GM12878 (cell line): ENCODE measurements at regions not wholly inside any gene's neighbourhood (a gene's known extent, or its start where the extent isn't known, plus 50 kb on each side); places are given as distances from the start of the nearest gene placed in this dataset.

Experiments
- ATAC-seq: fragments of 200-7000 bp; cut with Tn5 transposase; 3 replicates; pipeline ENCODE4 v1.9.1; 2020; ENCODE audit warnings: mild to moderate bottlenecking, moderate library complexity
- BruUV-seq: library from RNA; stranded (reverse); fragments of 400-500 nt; replicated peaks from 2 replicates; lab custom pipeline; 2021; lab: Mats Ljungman, UMichigan
- CTCF ChIA-PET: fragments of 300-600 bp; sonication (Branson Sonifier 250); formaldehyde crosslinking; extraction: SDS; loops from one replicate; lab custom pipeline; 2021; ENCODE audit warnings: inconsistent platforms; lab: Yijun Ruan, JAX
- POLR2A ChIA-PET: fragments of 350-600 bp; formaldehyde crosslinking; extraction: SDS; loops from one replicate; lab custom pipeline; 2021; ENCODE audit warnings: inconsistent platforms; lab: Charles Lee
- RAD21 ChIA-PET: fragments of 300-600 bp; sonication (Branson Sonifier 250); formaldehyde crosslinking; loops from one replicate; lab custom pipeline; 2023; ENCODE audit warnings: antibody characterized with exemption; ENCODE audit not compliant: unreplicated experiment; lab: Charles Lee
- SMC1A ChIA-PET: fragments of 300-600 bp; sonication (Branson Sonifier 250); formaldehyde crosslinking; loops from one replicate; lab custom pipeline; 2023; ENCODE audit not compliant: unreplicated experiment, uncharacterized antibody; lab: Charles Lee
- DNase-seq: peaks from one replicate; pipeline ENCODE4 v3.0.0-alpha.2; 2011; ENCODE audit warnings: low read depth, low spot score
- FAIRE-seq: peaks from 3 replicates; lab custom pipeline; 2011; peaks lifted over from hg19 to GRCh38; lab: Jason Lieb, UNC
- H2AFZ ChIP-seq: 2 replicates; pipeline ENCODE4 v1.6.0; 2011; ENCODE audit warnings: low read depth, low read length, control low read depth; ENCODE audit not compliant: control insufficient read depth
- H3K27ac ChIP-seq: 2 replicates; pipeline ENCODE4 v1.5.1; 2011; ENCODE audit warnings: control low read depth; ENCODE audit not compliant: control insufficient read depth, insufficient read depth
- H3K27me3 ChIP-seq, 2 experiments: replicated peaks in 1 of 2; 2 replicates each; pipeline versions ENCODE4 v1.6.0 to v1.6.1; 2011; ENCODE audit warnings: low read length in 1 of 2; ENCODE audit not compliant: control insufficient read depth in 2 of 2, insufficient read depth in 2 of 2
- H3K36me3 ChIP-seq, 2 experiments: 2 replicates each; pipeline ENCODE4 v1.5.1; 2011; ENCODE audit warnings: low read length in 1 of 2; ENCODE audit not compliant: control insufficient read depth in 2 of 2, insufficient read depth in 2 of 2
- H3K4me1 ChIP-seq: 2 replicates; pipeline ENCODE4 v1.6.1; 2011; ENCODE audit warnings: mild to moderate bottlenecking, low read length, moderate library complexity, mixed read lengths; ENCODE audit not compliant: control insufficient read depth, insufficient read depth
- H3K4me2 ChIP-seq: 2 replicates; pipeline ENCODE4 v1.6.0; 2011; ENCODE audit warnings: control low read depth; ENCODE audit not compliant: control insufficient read depth, insufficient read depth
- H3K4me3 ChIP-seq: fragments of 200-600 bp; sonication (generic); 2 replicates; pipeline ENCODE4 v1.5.1; 2016
- H3K79me2 ChIP-seq: 2 replicates; pipeline ENCODE4 v1.6.0; 2011; ENCODE audit warnings: low read length; ENCODE audit not compliant: control insufficient read depth, insufficient read depth
- H3K9ac ChIP-seq: 2 replicates; pipeline ENCODE4 v1.8.0; 2011; ENCODE audit warnings: low read length, control low read depth, mixed read lengths; ENCODE audit not compliant: control insufficient read depth, insufficient read depth
- H3K9me3 ChIP-seq: replicated peaks from 3 replicates; pipeline ENCODE4 v1.5.1; 2011; ENCODE audit warnings: mild to moderate bottlenecking, low read length; ENCODE audit not compliant: control insufficient read depth, insufficient read depth
- H4K20me1 ChIP-seq: 2 replicates; pipeline ENCODE4 v1.6.0; 2011; ENCODE audit not compliant: control insufficient read depth, insufficient read depth
- ETV6 ChIP-seq, 2 experiments: fragments of 450-650 bp in 1 of 2; IDR thresholded peaks in 1 of 2; conservative IDR thresholded peaks in 1 of 2; 2 replicates each; pipeline ENCODE4 v1.6.1; 2014; ENCODE audit warnings: antibody characterized with exemption in 1 of 2, borderline replicate concordance in 1 of 2, low read depth in 1 of 2, mild to moderate bottlenecking in 1 of 2, moderate library complexity in 1 of 2
- KAT2A ChIP-seq: conservative IDR thresholded peaks from 2 replicates; pipeline ENCODE4 v1.6.1; 2011; ENCODE audit warnings: low read depth, low read length; ENCODE audit not compliant: control insufficient read depth
- RCOR1 ChIP-seq: conservative IDR thresholded peaks from 2 replicates; pipeline ENCODE4 v1.6.1; 2012; ENCODE audit warnings: low read depth, low read length, improper control_type of control experiment
- SIN3A ChIP-seq: IDR thresholded peaks from 2 replicates; pipeline ENCODE4 v1.6.1; 2012; ENCODE audit warnings: low read depth, low read length, improper control_type of control experiment
- SMAD1 ChIP-seq: fragments of 450-650 bp; IDR thresholded peaks from 2 replicates; pipeline ENCODE4 v1.6.1; 2018; ENCODE audit warnings: mild to moderate bottlenecking, low read depth; ENCODE audit not compliant: partially characterized antibody
- SMAD5 ChIP-seq: IDR thresholded peaks from 2 replicates; pipeline ENCODE4 v1.6.1; 2016; ENCODE audit warnings: antibody characterized with exemption, low read depth
- WGBS: methylation state at CpG from one replicate; pipeline ENCODE4 v1.1.6; 2016; ENCODE audit warnings: low lambda C conversion rate; ENCODE audit not compliant: insufficient replicate concordance, insufficient coverage; ENCODE audit errors: missing lambda C conversion rate; 5-methylcytosine and 5-hydroxymethylcytosine counted together
- in situ Hi-C: fragments of 300-500 bp; cut with MboI; formaldehyde crosslinking; loops from 9 replicates; pipeline ENCODE4 v1.14.3; 2018; ENCODE audit warnings: mixed read lengths
- intact Hi-C: fragments of 100-400 bp; cut with micrococcal nuclease; formaldehyde crosslinking; loops from one replicate; pipeline ENCODE4 v1.14.2; 2022; ENCODE audit not compliant: unreplicated experiment
- TF ChIP-seq, protein P1 (sequence below): fragments of 450-650 bp; IDR thresholded peaks from 2 replicates; pipeline ENCODE4 v1.6.1; 2017; ENCODE audit warnings: borderline replicate concordance
- TF ChIP-seq, protein P2 (sequence below), 3 experiments: IDR thresholded peaks in 2 of 3; conservative IDR thresholded peaks in 1 of 3; 2 replicates each; pipeline ENCODE4 v1.5.1; 2011; ENCODE audit warnings: low read depth in 3 of 3, low read length in 3 of 3, mild to moderate bottlenecking in 3 of 3, control low read depth in 2 of 3, moderate library complexity in 2 of 3, inconsistent platforms in 1 of 3, mixed read lengths in 1 of 3; ENCODE audit not compliant: control insufficient read depth in 2 of 3, insufficient read depth in 1 of 3; ENCODE audit errors: extremely low read depth in 1 of 3
- TF ChIP-seq, protein P3 (sequence below): IDR thresholded peaks from 2 replicates; pipeline ENCODE4 v1.6.1; 2011; ENCODE audit warnings: mild to moderate bottlenecking, low read depth, low read length, moderate library complexity; ENCODE audit not compliant: insufficient replicate concordance

DNA sequence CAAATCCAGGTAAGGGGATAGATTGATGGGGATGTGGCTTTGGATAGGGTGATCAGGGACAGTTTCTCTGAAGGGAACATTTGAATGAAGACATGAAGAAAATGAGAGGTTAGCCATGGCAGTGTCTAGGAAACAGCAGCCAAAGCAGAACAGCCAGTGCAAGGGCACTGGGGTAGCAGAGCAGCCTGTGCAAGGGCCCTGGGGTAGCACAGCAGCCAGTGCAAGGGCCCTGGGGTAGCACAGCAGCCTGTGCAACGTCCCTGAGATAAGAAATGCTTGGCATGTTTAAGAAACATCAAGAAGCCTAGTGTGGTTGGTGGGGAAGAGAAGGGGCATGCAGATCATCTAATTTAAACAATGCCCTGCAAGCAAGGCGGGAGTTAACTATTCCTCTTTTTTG is 128.5 kb downstream of the IRX5 start:
- BruUV-seq: no TSS peak
- in situ Hi-C loops (no loop called here), intact Hi-C loops (no loop called here)
- H3K9ac ChIP-seq: no peak overlapping the region
- H3K4me1 ChIP-seq: no peaks in the 10 kb centered on the region
- FAIRE-seq (no peak), ATAC-seq (no peak), DNase-seq (no peak)
- ChIA-PET CTCF (no interaction called here), SMC1A (no interaction called here), POLR2A (no interaction called here), RAD21 (no interaction called here)
- H3K4me3 ChIP-seq: no peak overlapping the region
- TF ChIP-seq, protein P1, sequence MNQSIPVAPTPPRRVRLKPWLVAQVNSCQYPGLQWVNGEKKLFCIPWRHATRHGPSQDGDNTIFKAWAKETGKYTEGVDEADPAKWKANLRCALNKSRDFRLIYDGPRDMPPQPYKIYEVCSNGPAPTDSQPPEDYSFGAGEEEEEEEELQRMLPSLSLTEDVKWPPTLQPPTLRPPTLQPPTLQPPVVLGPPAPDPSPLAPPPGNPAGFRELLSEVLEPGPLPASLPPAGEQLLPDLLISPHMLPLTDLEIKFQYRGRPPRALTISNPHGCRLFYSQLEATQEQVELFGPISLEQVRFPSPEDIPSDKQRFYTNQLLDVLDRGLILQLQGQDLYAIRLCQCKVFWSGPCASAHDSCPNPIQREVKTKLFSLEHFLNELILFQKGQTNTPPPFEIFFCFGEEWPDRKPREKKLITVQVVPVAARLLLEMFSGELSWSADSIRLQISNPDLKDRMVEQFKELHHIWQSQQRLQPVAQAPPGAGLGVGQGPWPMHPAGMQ: no peak
- TF ChIP-seq ETV6 (conservative IDR thresholded peaks at IDR 0.05 in 1 of 2, IDR thresholded peaks at IDR 0.05 in 1 of 2; ENCODE audit: borderline replicate concordance in 1 of 2, low read depth in 1 of 2) (no peak), RCOR1 (no peak)
- no peaks in the 10 kb centered on the region for H3K36me3 ChIP-seq
- no peak overlapping the region for H2AFZ ChIP-seq
- H3K4me2 ChIP-seq: no peak overlapping the region
- no peak overlapping the region for H3K27ac ChIP-seq
- H3K9me3 ChIP-seq: no peaks in the 10 kb centered on the region
- H4K20me1 ChIP-seq: no peaks in the 10 kb centered on the region
- WGBS: 0% methylated on average over 2 of the region's 2 CpGs
- H3K27me3 ChIP-seq: peaks cover 2% of the 10 kb centered on the region in 2 experiments; a peak in 2 of 4 replicates
- no peaks in the 10 kb centered on the region for H3K79me2 ChIP-seq

DNA sequence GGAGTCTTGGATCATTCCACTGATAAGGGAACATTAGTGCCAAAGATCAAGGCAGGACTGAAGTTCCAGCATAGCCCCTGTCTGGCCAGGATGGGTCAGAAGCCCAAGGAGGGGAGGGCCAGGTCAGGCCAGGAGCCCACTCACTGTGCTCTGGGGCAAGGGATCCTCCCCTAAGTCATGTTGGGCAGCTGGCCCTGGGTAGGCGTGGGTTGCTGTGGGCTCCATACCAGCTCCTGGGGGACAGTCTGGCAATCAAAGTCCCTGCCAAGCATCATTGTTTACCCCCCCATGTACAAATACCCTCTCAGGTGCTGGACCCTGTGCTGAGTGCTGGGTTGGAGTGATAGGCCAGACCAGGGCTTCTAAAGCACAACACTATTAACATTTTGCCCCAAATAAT is 130.5 kb downstream of the IRX5 start:
- intact Hi-C loops (no loop called here), in situ Hi-C loops (no loop called here)
- Histone ChIP-seq H3K9ac (no peak overlapping the region), H3K79me2 (no peaks in the 10 kb centered on the region), H3K4me3 (no peak overlapping the region), H3K4me2 (no peak overlapping the region), H3K4me1 (no peaks in the 10 kb centered on the region), H4K20me1 (no peaks in the 10 kb centered on the region), H3K27me3 (peaks cover 2% of the 10 kb centered on the region in 2 experiments; a peak in 2 of 4 replicates), H3K9me3 (no peaks in the 10 kb centered on the region), H3K27ac (no peak overlapping the region), H2AFZ (no peak overlapping the region), H3K36me3 (no peaks in the 10 kb centered on the region)
- TF ChIP-seq SMAD5: no peak
- TF ChIP-seq SIN3A: no peak
- TF ChIP-seq, protein P2, sequence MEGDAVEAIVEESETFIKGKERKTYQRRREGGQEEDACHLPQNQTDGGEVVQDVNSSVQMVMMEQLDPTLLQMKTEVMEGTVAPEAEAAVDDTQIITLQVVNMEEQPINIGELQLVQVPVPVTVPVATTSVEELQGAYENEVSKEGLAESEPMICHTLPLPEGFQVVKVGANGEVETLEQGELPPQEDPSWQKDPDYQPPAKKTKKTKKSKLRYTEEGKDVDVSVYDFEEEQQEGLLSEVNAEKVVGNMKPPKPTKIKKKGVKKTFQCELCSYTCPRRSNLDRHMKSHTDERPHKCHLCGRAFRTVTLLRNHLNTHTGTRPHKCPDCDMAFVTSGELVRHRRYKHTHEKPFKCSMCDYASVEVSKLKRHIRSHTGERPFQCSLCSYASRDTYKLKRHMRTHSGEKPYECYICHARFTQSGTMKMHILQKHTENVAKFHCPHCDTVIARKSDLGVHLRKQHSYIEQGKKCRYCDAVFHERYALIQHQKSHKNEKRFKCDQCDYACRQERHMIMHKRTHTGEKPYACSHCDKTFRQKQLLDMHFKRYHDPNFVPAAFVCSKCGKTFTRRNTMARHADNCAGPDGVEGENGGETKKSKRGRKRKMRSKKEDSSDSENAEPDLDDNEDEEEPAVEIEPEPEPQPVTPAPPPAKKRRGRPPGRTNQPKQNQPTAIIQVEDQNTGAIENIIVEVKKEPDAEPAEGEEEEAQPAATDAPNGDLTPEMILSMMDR (IDR thresholded peaks at IDR 0.05 in 2 of 3, conservative IDR thresholded peaks at IDR 0.05 in 1 of 3; ENCODE audit: control insufficient read depth in 2 of 3, extremely low read depth in 1 of 3, insufficient read depth in 1 of 3, low read depth in 3 of 3, low read length in 3 of 3): no peak
- TF ChIP-seq SMAD1: no peak
- TF ChIP-seq KAT2A: no peak
- TF ChIP-seq, protein P3, sequence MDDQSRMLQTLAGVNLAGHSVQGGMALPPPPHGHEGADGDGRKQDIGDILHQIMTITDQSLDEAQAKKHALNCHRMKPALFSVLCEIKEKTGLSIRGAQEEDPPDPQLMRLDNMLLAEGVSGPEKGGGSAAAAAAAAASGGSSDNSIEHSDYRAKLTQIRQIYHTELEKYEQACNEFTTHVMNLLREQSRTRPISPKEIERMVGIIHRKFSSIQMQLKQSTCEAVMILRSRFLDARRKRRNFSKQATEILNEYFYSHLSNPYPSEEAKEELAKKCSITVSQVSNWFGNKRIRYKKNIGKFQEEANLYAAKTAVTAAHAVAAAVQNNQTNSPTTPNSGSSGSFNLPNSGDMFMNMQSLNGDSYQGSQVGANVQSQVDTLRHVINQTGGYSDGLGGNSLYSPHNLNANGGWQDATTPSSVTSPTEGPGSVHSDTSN: no peak
- POLR2A ChIA-PET: no interaction called here
- no peak for DNase-seq
- RAD21 ChIA-PET: no interaction called here
- ATAC-seq: no peak
- BruUV-seq: no TSS peak
- SMC1A ChIA-PET: interaction anchor here (1.4 kb wide), 1 partner anchor 9 kb away, joined by 5 read pairs; no protein-coding TSS in a partner anchor
- CTCF ChIA-PET: no interaction called here
- 0% methylated on average over 1 of the region's 1 CpG for WGBS
- FAIRE-seq: no peak
